HepG2 (cell line): ENCODE measurements at regions not wholly inside any gene's neighbourhood (a gene's known extent, or its start where the extent isn't known, plus 50 kb on each side); places are given as distances from the start of the nearest gene placed in this dataset.

Experiments used
- ARID3A ChIP-seq: IDR thresholded peaks from 2 replicates; pipeline ENCODE4 v1.6.1; 2012; ENCODE audit warnings: low read depth, low read length, improper control_type of control experiment
- BRCA1 ChIP-seq: sonication (generic); formaldehyde crosslinking; IDR thresholded peaks from 2 replicates; pipeline ENCODE4 v1.4.0; 2020; ENCODE audit warnings: missing genetic modification reagents
- E2F5 ChIP-seq: sonication (generic); formaldehyde crosslinking; conservative IDR thresholded peaks from 2 replicates; pipeline ENCODE4 v1.4.0; 2020; ENCODE audit warnings: missing genetic modification reagents
- MXI1 ChIP-seq: IDR thresholded peaks from 3 replicates; pipeline ENCODE4 v1.6.1; 2012; ENCODE audit warnings: low read depth, low read length, inconsistent platforms, borderline replicate concordance
- TF ChIP-seq, protein P1 (sequence below): sonication (generic); formaldehyde crosslinking; IDR thresholded peaks from 2 replicates; pipeline ENCODE4 v1.4.0; 2020; ENCODE audit warnings: mild to moderate bottlenecking, missing genetic modification reagents

DNA sequence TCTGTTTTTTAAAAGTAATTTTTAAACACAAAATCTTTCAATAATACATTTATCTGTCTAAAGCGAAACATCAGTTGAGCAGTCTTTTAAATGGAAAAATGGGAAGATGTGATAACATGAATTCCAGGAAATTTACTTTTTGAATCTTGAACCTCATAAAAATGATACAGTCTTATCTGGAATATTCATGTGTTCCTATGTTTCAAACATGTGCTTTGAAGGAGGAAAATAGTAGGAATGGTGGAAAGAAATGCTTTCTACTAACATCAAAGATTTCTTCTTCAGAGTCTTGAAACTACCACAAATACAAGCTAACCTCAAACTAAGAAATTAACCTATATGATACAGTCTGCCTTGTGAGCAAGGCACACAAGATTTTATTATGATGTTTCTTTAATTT, 317.5 kb upstream of the SEMA3A start:
- TF ChIP-seq, protein P1, sequence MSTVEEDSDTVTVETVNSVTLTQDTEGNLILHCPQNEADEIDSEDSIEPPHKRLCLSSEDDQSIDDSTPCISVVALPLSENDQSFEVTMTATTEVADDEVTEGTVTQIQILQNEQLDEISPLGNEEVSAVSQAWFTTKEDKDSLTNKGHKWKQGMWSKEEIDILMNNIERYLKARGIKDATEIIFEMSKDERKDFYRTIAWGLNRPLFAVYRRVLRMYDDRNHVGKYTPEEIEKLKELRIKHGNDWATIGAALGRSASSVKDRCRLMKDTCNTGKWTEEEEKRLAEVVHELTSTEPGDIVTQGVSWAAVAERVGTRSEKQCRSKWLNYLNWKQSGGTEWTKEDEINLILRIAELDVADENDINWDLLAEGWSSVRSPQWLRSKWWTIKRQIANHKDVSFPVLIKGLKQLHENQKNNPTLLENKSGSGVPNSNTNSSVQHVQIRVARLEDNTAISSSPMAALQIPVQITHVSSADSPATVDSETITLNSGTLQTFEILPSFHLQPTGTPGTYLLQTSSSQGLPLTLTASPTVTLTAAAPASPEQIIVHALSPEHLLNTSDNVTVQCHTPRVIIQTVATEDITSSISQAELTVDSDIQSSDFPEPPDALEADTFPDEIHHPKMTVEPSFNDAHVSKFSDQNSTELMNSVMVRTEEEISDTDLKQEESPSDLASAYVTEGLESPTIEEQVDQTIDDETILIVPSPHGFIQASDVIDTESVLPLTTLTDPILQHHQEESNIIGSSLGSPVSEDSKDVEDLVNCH (CRISPR knock-in tag): no peak
- TF ChIP-seq MXI1 (no peak), ARID3A (no peak), E2F5 (CRISPR knock-in tag) (no peak), BRCA1 (CRISPR knock-in tag) (no peak)
